H1 (cell line): ENCODE measurements at regions not wholly inside any gene's neighbourhood (a gene's known extent, or its start where the extent isn't known, plus 50 kb on each side); places are given as distances from the start of the nearest gene placed in this dataset.

Source experiments
- CTCF ChIP-seq, 3 experiments: IDR thresholded peaks; 1 replicate in 2 of 3; 2 replicates in 1 of 3; pipeline versions ENCODE4 v1.5.1 to v1.6.1; 2011; ENCODE audit warnings: low read length in 3 of 3, mild to moderate bottlenecking in 3 of 3, inconsistent platforms in 2 of 3, low read depth in 1 of 3, moderate library complexity in 1 of 3; ENCODE audit not compliant: insufficient read depth in 1 of 3; ENCODE audit errors: control extremely low read depth in 1 of 3
- EP300 ChIP-seq, 2 experiments: IDR thresholded peaks; 1 replicate in 1 of 2; 2 replicates in 1 of 2; pipeline ENCODE4 v1.6.1; 2011 to 2012; ENCODE audit warnings: low read depth in 2 of 2, low read length in 2 of 2, mild to moderate bottlenecking in 2 of 2, borderline replicate concordance in 1 of 2, inconsistent platforms in 1 of 2, moderate library complexity in 1 of 2
- EZH2 ChIP-seq: fragments of 200-600 bp; sonication (generic); IDR thresholded peaks from 2 replicates; pipeline ENCODE4 v1.7.1; 2012; ENCODE audit warnings: low read depth, mild to moderate bottlenecking, moderate library complexity, low read length, inconsistent platforms; ENCODE audit not compliant: severe bottlenecking
- GTF2F1 ChIP-seq: IDR thresholded peaks from 2 replicates; pipeline ENCODE4 v1.6.1; 2012; ENCODE audit warnings: low read depth, low read length, improper control_type of control experiment, borderline replicate concordance
- HDAC2 ChIP-seq, 2 experiments: fragments of 300-600 bp in 1 of 2; sonication (generic) in 1 of 2; IDR thresholded peaks; 2 replicates each; pipeline ENCODE4 v1.6.1; 2011 to 2012; ENCODE audit warnings: low read depth in 2 of 2, low read length in 2 of 2, mild to moderate bottlenecking in 2 of 2, moderate library complexity in 2 of 2, borderline replicate concordance in 1 of 2, inconsistent platforms in 1 of 2
- JUND ChIP-seq: IDR thresholded peaks from 2 replicates; pipeline ENCODE4 v1.6.1; 2011; ENCODE audit warnings: mild to moderate bottlenecking, improper control_type of control experiment, low read length
- RAD21 ChIP-seq, 2 experiments: IDR thresholded peaks in 1 of 2; conservative IDR thresholded peaks in 1 of 2; 2 replicates each; pipeline ENCODE4 v1.6.1; 2011; ENCODE audit warnings: low read depth in 2 of 2, low read length in 2 of 2, improper control_type of control experiment in 1 of 2, inconsistent platforms in 1 of 2, mild to moderate bottlenecking in 1 of 2, moderate library complexity in 1 of 2
- SIN3A ChIP-seq, 2 experiments: IDR thresholded peaks in 1 of 2; conservative IDR thresholded peaks in 1 of 2; 2 replicates each; pipeline ENCODE4 v1.6.1; 2011 to 2012; ENCODE audit warnings: low read length in 2 of 2, improper control_type of control experiment in 1 of 2, low read depth in 1 of 2, mild to moderate bottlenecking in 1 of 2
- SP2 ChIP-seq: IDR thresholded peaks from 2 replicates; pipeline ENCODE4 v1.6.1; 2012; ENCODE audit warnings: mild to moderate bottlenecking, low read length, inconsistent platforms
- TAF1 ChIP-seq: IDR thresholded peaks from 2 replicates; pipeline ENCODE4 v1.6.1; 2011; ENCODE audit warnings: mild to moderate bottlenecking, low read depth, low read length
- TBP ChIP-seq: IDR thresholded peaks from 2 replicates; pipeline ENCODE4 v1.6.1; 2011; ENCODE audit warnings: low read depth, low read length, improper control_type of control experiment

GRCh38 chr10:29826801-29827450 is 192.2 kb upstream of the SVIL start:
- no peak for TF ChIP-seq CTCF (IDR thresholded peaks at IDR 0.05; ENCODE audit: control extremely low read depth in 1 of 3, insufficient read depth in 1 of 3, low read depth in 1 of 3, low read length in 3 of 3)
- no peak for TF ChIP-seq EZH2
- no peak for TF ChIP-seq SIN3A (conservative IDR thresholded peaks at IDR 0.05 in 1 of 2, IDR thresholded peaks at IDR 0.05 in 1 of 2; ENCODE audit: low read depth in 1 of 2, low read length in 2 of 2)
- TF ChIP-seq TBP = no peak
- TF ChIP-seq TAF1 = no peak
- no peak for TF ChIP-seq HDAC2 (IDR thresholded peaks at IDR 0.05; ENCODE audit: borderline replicate concordance in 1 of 2, low read depth in 2 of 2, low read length in 2 of 2)
- no peak for TF ChIP-seq EP300 (IDR thresholded peaks at IDR 0.05; ENCODE audit: borderline replicate concordance in 1 of 2, low read depth in 2 of 2, low read length in 2 of 2)
- no peak for TF ChIP-seq GTF2F1
- no peak for TF ChIP-seq JUND
- no peak for TF ChIP-seq SP2
- TF ChIP-seq RAD21 (IDR thresholded peaks at IDR 0.05 in 1 of 2, conservative IDR thresholded peaks at IDR 0.05 in 1 of 2; ENCODE audit: low read depth in 2 of 2, low read length in 2 of 2) = no peak
